AG04449 (cell line): ENCODE measurements at regions not wholly inside any gene's neighbourhood (a gene's known extent, or its start where the extent isn't known, plus 50 kb on each side); places are given as distances from the start of the nearest gene placed in this dataset.
"Not testable (repeated sequence)": the region's sequence is repeated elsewhere in the genome, so short reads cannot be mapped to it uniquely, and the experiment has no call there.

Experiments used
- CTCF ChIA-PET: fragments of 350-600 bp; formaldehyde crosslinking; extraction: SDS; loops from one replicate; lab custom pipeline; 2021; ENCODE audit warnings: antibody characterized with exemption; lab: Yijun Ruan, JAX
- POLR2A ChIA-PET: fragments of 400-600, 350-600 bp; formaldehyde crosslinking; extraction: SDS; loops from one replicate; lab custom pipeline; 2020; ENCODE audit warnings: antibody characterized with exemption, inconsistent platforms; lab: Yijun Ruan, JAX
- DNase-seq: peaks from one replicate; pipeline ENCODE4 v3.0.0-alpha.2; 2010; ENCODE audit warnings: low read depth, low spot score
- H3K4me3 ChIP-seq: 2 replicates; pipeline ENCODE4 v1.5.1; 2011; ENCODE audit warnings: low read depth, mild to moderate bottlenecking, control low read depth, low read length
- TF ChIP-seq, protein P1 (sequence below): IDR thresholded peaks from one replicate; pipeline ENCODE4 v1.5.1; 2011; ENCODE audit warnings: mild to moderate bottlenecking, moderate library complexity, low read length, control low read depth, inconsistent platforms; ENCODE audit not compliant: insufficient read depth; ENCODE audit errors: missing control alignments

DNA sequence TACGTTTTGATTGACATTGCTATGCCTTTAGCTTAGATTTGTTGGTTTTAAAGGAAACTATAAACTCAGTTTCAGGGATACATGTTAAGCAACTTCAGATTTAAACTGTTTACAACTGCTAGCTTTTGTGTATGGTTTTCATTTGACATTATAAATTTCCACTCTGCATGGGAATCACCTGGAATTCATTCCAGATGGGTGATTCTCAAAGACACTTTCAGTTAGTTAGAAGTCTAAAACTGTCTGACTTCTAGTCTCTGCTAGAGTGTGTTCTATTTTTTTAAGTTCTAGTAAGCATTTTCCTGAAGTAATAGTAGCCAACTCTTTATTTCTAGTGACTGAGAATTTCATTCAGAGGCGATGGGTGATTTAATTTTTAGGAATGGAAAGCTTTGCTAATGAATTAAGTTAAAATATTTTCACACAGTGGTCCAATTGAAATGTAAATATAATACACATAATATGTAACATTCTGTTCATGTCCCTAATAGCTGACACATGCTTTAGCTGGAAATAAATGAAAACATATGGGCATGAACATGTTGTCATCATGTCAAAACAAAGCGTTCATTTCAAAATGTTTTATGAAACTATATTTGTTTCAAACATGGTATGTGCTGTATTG lies 58.3 kb upstream of the CSNK1A1L start:
- POLR2A ChIA-PET, result no interaction called here
- CTCF ChIA-PET, result interaction anchor here (0.6 to 1.3 kb wide), 2 partner anchors 439 to 447 kb away, joined by 3 read pairs; no protein-coding TSS in a partner anchor

DNA sequence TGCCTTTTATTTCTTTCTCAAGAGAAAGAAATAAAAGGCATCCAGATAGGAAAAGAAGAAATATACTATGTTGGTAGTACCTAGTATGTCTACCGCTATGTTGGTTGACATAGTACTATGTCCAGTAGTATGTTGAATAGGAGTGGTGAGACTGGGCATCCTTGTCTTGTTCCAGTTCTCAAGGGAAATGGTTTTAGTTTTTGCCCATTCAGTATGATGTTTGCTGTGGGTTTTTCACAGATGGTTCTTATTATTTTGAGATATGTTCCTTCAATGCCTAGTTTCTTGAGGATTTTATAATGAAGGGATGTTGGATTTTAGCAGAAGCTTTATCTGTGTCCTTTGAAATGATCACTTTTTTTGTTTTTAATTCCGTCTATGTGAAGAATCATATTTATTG lies 53.0 kb upstream of the CSNK1A1L start:
- TF ChIP-seq, protein P1, sequence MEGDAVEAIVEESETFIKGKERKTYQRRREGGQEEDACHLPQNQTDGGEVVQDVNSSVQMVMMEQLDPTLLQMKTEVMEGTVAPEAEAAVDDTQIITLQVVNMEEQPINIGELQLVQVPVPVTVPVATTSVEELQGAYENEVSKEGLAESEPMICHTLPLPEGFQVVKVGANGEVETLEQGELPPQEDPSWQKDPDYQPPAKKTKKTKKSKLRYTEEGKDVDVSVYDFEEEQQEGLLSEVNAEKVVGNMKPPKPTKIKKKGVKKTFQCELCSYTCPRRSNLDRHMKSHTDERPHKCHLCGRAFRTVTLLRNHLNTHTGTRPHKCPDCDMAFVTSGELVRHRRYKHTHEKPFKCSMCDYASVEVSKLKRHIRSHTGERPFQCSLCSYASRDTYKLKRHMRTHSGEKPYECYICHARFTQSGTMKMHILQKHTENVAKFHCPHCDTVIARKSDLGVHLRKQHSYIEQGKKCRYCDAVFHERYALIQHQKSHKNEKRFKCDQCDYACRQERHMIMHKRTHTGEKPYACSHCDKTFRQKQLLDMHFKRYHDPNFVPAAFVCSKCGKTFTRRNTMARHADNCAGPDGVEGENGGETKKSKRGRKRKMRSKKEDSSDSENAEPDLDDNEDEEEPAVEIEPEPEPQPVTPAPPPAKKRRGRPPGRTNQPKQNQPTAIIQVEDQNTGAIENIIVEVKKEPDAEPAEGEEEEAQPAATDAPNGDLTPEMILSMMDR, result no peak
- H3K4me3 ChIP-seq, result no peak overlapping the region
- CTCF ChIA-PET, result no interaction called here
- POLR2A ChIA-PET, result no interaction called here
- DNase-seq, result no peak

More for the DNA sequence above, 58.3 kb upstream of the CSNK1A1L start:
- H3K4me3 ChIP-seq, result no peak overlapping the region
- TF ChIP-seq, protein P1, result no peak
- DNase-seq, result no peak

DNA sequence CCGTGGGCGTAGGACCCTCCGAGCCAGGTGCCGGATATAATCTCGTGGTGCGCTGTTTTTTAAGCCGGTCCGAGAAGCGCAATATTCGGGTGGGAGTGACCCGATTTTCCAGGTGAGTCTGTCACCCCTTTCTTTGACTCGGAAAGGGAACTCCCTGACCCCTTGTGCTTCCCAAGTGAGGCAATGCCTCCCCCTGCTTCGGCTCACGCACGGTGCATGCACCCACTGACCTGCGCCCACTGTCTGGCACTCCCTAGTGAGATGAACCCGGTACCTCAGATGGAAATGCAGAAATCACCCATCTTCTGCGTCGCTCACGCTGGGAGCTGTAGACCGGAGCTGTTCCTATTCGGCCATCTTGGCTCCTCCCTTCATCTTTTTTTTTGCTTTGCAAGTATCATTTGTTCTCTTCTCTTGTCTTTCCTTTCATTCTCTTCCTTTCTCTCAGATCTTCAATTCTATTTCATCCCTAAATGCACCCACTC lies 50.2 kb upstream of the CSNK1A1L start:
- CTCF ChIA-PET, DNase-seq, H3K4me3 ChIP-seq, POLR2A ChIA-PET: not testable (repeated sequence)
